HG02588 (cell line): ENCODE measurements at regions not wholly inside any gene's neighbourhood (a gene's known extent, or its start where the extent isn't known, plus 50 kb on each side); places are given as distances from the start of the nearest gene placed in this dataset.
"Not testable (repeated sequence)": the region's sequence is repeated elsewhere in the genome, so short reads cannot be mapped to it uniquely, and the experiment has no call there.

Source experiments
- ATAC-seq: cut with Tn5 transposase; IDR thresholded peaks from one replicate; pipeline ENCODE4 v1.9.1; 2021; ENCODE audit warnings: mild to moderate bottlenecking, moderate library complexity; ENCODE audit not compliant: unreplicated experiment

- no peak for ATAC-seq
Observed at GRCh38 chr4:141340458-141340857, 119.8 kb downstream of the ZNF330 start.

DNA sequence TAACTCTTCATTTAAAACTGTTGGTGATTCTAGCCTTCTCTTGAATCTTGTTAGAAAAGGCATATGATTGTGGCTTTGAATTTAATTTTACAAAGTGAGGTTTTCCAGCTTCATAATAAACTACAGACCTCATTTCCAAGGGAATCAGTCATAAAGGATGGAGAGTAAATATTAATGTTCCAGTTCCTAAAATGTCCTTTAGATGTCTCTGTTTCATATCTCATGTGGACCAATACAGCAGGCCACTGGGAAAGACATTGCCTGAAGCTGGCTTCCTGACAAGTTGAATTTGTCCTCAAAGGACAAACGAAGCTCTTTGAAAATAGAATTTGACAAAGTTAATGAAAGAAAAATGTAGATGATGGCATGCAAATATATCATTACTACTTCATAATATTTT lies 125.4 kb downstream of the ZNF330 start:
- ATAC-seq: peak; percentile 52

GRCh38 chr4:141347684-141348083 lies 127.0 kb downstream of the ZNF330 start:
- ATAC-seq: no peak

DNA sequence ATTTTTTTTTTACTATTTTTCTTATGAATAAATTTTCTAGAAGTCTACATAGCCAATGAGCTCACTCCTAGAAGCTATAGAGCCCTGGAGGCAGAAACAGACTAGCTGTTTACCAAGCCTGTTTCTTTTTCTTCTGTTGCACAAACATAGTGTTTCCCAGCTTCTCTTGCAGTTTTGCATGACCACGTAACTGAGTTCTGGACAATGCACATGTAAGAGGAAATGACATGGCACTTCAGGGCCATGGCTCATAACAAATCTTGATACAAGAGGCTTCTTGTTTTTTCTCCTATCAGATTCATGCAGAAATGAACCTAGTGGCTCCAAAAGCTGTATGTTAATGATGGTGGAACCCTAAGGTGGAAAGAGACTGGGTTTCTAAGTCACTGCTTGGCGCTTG lies 127.4 kb downstream of the ZNF330 start:
- ATAC-seq: peak; percentile 44

DNA sequence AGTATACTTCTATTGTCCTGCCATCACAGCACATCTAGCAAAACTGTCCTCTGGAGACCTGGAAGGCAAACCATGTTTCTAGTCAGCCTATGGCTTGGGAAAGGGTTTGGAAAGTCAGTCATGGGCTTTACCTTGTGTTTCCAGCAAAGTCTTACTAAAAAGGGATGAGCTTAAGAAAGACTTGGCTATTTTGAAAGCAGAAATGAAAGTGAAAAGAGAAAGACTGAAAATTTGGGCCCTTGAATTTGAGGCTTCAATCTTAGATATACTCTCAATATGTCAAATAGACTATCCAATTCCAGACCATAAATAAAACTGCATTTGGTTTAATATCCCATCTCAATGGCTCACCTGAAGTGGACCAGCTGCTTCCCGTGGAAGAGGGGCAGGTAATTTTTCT lies 127.9 kb downstream of the ZNF330 start:
- peak; percentile 31 for ATAC-seq

DNA sequence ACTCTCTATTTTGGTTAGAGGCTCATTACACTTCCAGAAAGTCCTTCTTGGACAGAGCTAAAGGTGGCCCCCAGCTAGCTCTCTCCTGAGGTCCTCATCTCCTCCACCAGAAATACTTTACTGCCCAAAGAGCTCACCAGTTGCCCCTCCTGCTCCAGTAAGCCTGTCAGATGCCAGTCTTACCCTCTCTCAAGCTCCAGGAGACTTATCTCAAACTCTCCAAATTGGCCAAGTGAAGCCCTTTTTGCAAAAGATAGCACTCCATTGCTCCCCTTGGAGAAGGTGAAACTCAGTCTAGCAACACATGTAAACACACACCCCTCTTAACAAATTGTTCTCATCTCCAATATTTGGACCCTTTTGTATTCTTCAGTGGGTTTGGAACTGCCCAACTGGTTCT lies 128.5 kb downstream of the ZNF330 start:
- no peak for ATAC-seq

DNA sequence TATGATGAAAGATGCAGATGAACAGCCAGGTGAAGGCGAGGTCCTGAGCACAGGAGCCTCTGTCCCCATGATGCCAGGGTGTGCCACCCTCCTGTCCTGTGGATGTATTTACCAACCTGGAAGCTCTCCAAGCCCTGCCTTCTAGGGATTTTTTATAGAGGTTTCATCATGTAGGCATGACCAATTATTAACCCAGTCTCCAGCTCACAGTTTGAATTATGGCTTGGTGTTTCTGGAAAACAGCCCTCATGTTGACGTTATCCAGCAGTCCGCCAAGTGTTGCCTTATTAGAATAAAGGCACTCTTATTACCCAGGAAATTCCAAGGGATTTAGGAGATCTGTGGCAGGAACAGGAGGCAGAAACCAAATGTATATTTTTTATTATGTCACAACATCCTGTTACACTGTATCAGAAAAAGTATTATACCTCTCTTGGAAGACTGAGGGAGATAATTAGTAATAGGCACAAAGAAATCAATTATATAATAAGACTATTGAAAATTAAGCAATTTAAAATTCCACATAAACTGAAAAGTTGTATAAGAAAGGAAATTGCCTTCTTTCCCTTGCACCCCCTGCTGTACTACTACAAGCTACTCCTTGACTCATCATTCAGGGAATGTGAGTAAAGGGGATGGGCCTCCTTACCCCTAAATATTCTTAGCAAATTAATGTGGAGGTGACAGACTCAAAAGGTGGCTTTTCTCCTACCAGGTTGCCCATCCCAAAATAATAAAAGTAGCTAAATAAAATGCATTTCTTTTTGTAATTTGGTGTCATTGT lies 129.6 kb downstream of the ZNF330 start:
- ATAC-seq: no peak

- ATAC-seq: no peak
Observed at GRCh38 chr4:141352331-141352730, 131.6 kb downstream of the ZNF330 start.

DNA sequence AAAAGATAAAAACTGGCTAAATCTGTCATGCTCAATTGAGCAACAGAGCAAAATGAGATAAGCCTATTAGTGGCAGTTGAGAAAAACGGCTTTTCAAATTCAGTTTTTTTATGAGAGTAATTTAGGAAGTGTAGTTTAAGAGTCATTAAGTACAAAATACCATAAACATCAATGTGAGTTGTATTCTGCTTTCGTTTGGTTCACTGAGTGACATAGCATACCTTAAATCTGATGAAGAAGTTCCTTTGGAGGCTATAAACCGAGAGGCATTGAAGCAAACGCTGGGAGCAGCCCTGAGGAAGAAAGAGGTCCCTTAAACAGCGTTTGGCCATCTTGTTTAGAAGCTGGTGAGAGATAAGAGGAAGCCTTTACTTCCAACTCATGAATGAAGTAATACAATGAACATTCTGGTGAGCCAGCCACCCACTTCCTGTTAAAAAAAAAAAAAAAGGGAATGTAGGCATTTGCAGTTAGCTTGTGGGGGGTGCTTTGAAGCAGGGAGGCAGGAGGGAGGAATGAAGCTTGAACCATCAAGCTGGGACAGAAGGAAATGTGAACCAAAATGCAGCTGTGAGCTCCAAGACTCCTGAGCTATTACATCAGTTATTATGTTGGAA lies 132.3 kb downstream of the ZNF330 start:
- no peak for ATAC-seq

DNA sequence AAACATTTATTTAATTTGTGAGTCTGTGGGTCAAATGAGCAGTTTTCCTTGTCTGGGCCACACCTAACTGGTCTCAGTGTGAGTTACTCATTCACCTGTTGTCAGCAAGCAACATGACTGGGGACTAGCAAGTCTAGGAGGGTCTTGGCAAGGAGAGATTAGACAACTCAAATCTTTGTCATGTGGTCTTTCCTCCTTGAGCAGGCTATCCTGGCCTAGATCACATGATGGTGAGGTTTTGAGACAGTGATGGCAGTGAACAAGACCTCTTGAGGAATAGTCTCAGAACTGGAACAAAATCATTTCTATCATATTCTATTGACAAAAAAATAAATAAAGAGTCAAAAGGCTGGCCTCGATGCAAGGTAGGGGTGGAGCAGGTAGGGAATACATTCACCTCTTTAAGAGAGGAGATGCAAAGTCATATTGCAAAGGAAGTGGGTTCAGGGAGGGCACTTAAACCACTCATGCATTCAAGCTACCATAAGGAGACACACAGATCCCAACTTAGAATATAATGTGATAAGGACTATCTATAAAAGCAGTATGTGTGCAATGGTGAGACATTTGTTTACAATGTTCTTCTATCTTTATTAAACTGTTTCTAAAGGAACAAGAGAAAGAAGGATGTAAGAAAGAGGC lies 135.7 kb downstream of the ZNF330 start:
- ATAC-seq: no peak

DNA sequence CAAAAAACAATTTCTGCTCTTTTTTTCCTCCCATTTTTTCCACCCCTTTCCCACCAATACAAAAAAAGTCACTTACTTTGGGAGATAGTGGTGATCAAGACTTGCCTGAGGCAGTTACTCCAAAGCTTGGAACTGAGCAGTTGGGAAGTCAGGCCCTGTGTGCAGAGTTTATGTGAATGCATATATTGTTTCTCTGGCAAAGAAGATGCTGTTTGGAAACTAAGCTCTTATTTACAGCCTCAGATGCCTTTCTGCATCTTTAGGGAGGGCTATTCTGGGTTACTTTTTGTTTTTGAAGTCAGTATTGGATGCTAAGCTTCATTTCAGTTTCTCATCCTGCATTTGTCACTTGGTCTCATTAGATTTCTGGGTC lies 136.3 kb downstream of the ZNF330 start:
- no peak for ATAC-seq

DNA sequence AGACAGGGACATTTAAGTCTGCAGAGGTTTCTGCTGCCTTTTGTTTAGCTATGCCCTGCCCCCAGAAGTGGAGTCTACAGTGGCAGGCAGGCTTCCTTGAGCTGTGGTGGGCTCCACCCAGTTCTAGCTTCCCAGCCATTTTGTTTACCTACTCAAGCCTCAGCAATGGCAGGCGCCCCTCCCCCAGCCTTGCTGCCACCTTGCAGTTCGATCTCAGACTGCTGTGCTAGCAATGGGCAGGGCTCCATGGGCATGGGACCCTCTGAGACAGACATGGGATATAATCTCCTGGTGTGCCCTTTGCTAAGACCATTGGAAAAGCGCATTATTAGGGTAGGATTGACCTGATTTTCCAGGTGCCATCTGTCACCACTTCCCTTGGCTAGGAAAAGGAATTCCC lies 147.5 kb downstream of the ZNF330 start:
- ATAC-seq: not testable (repeated sequence)

GRCh38 chr4:141371206-141371605 lies 150.5 kb downstream of the ZNF330 start:
- no peak for ATAC-seq

DNA sequence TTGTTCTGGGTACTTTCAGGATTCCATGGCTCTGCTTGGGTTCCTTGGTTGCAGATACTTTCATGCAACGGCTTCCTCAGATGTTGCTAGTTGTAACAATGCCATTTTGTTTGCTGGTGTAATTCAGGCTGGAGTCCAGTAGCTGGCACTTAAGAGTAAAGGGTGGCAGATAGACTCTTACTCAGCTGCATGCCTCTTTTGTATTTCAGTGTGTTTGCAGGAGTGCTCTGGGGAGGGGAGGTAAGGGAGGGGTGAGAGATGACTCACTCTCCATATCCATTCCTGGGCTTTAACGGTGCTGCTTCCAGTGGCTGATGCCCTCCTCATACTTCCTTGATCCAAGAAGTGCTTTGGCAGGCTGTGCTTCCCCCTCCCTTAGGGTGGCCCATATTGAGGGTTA lies 155.2 kb downstream of the ZNF330 start:
- no peak for ATAC-seq

DNA sequence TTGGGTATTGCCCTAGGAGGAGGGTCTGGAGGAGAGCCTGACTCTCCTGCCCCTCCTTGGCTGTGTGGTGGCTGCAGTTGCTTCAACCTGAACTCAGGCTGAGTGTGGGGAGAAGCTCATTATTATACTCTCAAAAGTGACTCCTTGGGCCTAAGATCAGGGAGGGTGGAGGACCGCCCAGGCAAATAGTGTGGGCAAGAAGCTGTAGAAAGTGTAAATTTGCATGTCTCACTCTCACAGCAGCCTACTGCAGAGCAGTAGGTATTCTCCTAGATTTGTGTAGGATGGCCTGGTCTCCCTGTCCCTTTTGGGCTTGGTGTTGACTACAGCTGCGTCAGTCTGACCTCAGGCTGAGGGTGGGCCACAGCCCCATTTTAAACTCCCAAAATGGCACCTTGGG lies 156.1 kb downstream of the ZNF330 start:
- ATAC-seq: no peak

GRCh38 chr4:141387299-141387698 lies 166.6 kb downstream of the ZNF330 start:
- ATAC-seq: no peak

DNA sequence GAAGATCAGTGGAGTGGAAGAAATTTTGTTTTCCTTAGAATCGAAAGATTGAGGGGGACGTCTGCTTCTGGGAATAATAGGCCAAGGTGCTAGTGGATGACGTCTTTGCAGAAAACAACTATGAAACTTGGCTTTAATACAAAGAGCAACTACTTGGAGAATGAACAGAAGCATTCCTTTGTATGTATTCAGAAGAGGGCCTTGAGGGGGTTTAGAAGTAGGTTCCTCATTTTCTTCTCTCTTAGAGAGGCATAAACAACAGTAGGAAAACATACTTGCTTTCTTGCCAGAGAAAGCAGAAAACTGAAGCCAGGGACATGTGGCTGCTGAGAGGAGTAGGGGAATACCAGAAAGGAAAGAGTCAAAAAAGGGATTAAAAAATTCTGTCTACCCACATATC lies 167.8 kb downstream of the ZNF330 start:
- ATAC-seq: no peak

DNA sequence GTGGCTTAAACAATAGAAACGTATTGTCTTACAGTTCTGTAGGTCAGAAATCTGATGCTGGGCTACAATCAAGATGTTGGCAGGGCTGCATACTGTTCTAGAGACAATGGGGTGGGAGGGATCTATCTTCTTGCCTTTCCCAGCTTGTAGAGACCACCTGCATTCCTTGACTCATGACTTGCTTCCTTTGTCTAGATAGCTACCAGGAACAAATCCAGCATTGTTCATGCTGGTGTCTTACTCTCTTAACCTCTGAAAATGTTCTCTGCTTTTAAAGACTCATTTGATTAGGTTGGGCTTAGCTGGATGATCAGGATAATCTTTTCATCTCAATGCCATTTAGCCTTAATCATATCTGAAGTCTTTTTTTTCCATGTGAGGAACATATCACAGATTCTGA lies 169.0 kb downstream of the ZNF330 start:
- ATAC-seq: no peak

DNA sequence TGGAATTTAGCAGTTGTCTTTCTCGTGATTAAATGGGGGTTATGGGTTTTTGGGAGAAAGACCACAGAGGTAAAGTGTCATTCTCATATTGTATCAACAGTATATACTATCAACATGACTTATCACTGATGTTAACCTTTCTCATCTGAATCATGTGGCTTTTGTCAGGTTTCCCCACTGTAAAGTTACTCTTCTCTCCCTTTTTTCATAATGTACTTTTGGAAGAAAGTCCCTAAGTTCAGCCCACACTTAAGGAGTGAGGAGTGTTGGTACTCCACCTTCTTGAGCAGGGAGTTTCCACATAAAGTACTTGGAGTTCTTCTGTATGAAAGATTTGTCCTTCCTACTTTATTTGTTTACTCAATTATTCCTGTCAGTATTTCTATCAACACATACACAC lies 169.9 kb downstream of the ZNF330 start:
- ATAC-seq: no peak

- no peak for ATAC-seq
Observed at GRCh38 chr4:141391293-141391692, 170.6 kb downstream of the ZNF330 start.

DNA sequence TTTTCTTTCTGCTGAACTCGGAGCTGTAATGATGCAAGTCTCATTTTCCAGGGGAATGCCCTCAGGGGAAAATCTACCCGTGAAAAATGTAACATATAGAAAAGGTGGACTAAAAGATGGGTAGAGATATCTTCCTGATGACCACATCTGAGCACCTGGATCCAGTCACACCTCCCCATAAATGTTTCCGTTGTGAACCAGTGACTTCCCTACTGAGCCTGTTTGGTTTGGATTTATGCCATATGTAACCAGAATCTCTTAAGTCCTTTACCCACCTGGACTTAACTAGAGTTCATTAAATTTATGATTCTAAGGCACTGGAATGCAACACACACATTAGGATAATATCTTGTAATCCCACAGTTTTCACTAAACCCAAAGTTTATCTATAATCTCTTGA lies 171.1 kb downstream of the ZNF330 start:
- ATAC-seq: no peak

DNA sequence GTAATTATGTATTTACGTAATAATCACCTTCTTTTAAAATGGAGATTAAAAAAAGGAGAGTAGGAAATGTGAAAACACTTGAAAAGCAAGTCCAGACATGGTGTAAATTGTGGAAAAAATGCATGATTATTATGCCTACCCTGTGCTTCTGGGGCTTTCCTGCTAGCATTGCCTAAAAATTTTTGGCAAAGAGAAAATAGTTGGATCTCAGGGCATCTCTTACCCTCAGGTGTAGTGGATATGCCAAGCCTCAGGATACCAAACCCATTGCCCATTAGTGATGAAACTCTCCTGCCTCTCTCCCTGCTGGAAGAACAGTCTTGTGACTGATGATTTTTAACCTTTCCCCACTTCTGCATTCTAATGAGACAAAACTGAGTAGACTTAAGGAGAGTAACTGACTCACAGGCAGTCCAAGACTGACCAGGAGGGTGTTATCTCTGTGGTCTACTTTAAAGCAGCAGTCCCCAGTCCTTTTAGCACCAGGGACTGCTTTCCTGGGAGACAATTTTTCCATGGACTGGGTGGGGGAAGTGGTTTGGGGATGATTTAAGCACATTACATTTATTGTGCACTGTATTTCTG lies 174.6 kb downstream of the ZNF330 start:
- no peak for ATAC-seq
